ENCODE measurements at regions not wholly inside any gene's neighbourhood (a gene's known extent, or its start where the extent isn't known, plus 50 kb on each side); places are given as distances from the start of the nearest gene placed in this dataset.

DNA sequence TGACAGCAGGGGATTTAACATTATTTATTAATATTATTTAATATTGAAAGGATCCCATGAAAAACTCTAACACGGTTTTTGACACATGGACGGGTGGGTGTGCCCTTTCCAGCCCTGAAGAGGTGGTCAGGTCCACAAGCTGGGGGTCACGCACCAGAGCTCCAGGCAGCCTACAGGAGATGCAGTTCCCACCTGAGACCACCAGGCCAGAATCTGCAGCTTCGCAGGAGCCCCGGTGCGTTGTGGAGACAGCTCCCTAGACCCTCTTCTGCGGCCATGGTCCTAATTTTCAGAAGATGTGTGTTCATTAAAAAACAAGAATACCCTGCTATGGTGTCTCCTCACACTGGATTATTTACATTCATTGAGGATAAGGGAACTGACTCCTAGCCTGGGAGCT is 331.1 kb downstream of the C16orf95 start:
- no peak for DNase-seq

DNA sequence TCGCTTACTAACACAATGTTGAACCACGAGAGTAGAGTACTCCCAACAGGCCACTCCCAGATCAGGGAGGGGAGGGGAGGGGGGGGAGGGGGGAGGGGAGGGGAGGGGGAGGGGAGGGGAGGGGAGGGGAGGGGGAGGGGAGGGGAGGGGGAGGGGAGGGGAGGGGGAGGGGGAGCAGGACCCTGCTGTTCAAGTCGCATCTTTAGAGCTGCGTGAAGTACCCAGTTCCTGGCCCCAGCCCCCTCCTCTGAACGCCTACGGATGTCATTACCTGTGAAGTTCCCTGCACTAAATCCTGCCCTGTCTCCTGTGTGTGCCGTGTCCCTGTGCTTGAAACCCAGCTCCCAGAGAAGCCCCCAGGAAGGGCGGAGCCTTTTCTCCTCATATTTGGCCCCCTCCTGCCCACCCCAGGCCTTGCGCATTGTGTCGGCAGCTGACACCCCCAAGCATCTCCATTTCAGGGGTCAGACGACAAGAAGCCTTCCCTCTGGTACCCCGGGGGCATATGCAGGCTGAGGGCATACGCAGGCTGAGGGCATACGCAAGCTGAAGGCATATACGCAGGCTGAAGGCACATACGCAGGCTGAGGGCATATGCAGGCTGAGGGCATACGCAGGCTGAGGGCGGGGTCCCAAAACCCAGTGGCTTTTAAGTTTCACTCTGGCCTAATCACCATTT is 330.2 kb downstream of the C16orf95 start:
- DNase-seq = no peak

DNA sequence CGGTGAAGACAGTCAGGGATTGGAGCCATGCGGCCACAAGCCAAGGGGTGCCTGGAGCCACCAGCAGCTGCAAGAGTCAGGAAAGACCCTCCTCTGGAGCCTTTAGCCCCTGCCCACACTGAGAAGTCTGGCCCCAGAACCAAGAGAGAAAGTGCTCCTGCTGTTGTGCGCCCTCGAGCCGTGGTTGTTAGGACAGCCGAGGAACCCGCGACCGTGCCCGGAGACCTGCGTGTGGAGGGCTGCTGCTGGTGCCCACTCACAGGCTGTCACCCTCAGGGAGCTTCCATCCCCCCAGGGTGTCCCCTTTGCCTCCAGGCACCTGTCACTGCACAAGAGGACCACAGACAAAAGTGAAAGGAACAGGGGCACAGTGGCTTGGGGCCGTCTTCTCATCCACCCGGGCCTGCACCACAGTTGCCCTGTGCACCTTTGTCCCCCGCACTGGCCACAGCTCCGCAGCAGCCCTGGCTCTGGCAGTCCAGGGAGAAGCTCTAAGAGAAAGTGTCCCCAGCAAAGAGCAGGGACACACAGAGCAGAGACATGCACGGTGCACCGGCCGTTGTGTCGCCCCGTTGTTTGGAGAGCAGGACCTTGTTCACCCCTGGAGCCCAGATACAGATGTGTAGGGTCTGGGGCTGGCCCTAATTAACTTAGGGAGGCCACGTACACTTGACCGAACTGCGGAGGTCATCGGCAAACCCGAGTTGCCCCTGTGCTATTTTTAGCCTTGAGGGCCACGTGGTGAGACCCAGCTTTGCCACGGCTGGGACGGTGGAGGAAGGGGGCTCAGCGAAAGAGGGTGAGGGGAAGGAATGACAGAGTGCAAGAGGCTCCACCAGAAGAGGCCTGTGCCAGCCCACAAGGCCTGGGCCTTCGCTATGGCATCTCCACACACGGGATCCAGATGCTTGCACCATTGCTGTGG is 329.2 kb downstream of the C16orf95 start:
- no peak for DNase-seq

DNA sequence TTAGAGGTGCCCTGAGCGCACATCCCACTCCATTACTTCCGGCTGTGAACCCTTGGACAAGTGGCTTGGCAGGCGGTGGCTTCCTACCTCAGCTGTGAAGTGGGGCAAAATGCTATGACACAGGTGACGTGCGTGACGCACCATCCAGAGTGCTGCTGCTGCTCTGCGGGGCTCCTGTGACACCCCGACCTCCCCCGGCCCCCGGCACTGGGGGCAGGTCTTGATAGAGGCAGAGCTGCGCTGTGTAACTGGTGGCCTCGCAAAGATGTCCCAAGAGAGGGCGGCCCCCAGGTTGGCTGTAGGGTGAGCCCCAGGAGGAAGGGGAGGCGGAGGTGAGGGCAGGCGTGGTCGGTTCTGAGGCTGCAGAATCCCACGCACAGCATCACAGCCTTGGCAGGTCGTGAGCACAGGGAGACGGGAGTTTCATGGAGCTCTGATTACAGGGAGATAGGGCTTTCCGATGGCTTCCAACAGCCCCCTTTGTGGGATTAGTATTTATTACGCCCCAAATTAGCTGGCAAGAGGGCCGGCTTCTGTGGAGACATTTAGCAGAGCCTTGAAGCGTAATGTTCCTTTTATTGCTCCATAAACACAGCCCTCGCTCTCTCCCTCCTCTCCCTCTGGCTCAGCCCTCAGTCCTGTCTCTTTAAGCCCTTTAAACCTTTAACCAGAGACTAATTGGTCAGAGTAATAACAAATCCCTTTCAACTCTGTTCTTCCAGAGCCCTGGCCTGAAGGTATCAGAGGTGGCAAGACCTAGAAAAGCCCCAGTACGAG is 328.1 kb downstream of the C16orf95 start:
- no peak for DNase-seq

DNA sequence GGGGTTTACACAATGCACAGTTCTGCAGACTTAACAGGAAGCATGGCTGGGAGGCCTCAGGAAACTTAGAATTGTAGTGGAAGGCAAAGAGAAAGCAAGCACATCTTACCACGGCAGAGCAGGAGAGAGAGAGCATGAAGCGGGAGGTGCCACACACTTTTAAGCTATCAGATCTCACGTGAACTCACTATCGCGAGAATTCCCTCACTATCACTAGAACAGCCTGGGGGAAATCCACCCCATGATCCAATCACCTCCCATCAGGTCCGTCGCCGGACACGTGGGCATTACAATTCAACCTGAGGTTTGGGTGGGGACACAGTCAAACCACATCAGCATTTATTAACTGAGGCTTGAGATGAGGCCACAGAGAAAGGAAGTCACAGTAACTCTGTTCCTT is 326.7 kb downstream of the C16orf95 start:
- DNase-seq = no peak

DNA sequence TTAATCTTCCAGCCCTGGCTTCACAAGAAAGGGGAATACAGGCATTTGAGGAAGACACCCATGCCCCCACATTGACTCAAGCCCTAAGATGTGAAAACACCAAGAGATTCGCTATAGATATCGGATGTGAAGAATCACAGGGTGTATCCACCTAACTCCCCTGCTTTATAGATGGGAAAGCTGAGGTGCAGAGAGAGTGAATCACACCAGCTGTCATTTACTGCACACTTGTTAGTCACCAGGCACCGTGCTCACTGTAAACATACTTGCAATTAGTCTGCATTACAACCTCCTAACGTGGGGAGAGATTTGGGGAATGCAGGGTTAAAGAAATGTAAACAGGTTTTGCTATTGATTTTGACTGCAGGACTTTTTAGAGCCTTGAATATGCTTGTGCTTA is 325.5 kb downstream of the C16orf95 start:
- DNase-seq = no peak

DNA sequence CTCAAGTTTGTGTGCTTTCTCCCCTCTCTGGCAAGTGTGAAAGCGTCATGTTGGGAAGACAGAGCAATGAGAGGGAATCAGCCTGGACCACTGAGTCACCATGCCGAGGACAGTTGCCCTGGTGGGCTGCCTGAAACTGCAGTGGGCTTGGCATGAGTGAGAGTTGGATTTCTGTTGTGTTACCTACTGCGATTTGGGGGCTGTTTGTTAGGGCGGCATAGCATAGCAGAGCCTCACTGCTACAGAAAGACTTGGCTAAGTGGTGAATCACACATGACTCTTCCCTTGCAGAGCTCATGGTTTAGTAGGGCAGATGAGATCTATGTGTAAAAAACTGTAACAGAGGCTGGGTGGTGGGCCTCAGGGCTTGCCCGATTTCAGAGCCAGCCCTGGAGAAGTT is 324.6 kb downstream of the C16orf95 start:
- no peak for DNase-seq

DNA sequence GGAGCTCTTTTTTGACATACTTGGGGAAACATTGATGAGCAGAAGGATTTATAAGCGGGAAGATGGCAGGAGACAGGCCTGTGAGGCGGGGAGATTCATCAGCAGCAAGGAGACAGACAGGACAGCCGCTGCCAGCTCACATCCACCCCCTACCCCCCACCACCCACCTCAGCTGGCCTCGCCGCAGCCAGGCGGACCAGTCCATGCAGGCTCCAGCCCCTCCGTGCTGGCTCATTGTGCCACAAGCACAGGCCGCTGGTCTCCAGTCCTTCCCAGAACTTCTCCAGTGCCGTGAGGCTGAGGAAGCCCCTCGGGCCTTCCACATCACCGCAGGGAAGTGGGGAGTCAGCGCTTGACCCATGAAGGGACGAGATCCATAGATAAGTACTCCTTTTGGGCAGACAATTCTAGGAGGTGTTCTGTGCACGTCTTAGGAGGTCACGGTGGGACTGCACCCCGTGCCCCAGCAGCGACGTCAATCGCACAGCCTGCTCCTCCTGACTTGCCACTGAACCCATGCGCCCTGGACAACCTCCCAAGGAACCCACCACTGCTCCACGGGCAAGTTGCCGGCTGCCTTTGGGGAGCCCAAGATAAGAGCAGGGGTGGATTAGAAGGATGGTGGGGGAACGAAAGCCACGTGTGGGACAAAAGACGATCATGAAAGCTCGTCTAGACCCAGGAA is 323.6 kb downstream of the C16orf95 start:
- no peak for DNase-seq

DNA sequence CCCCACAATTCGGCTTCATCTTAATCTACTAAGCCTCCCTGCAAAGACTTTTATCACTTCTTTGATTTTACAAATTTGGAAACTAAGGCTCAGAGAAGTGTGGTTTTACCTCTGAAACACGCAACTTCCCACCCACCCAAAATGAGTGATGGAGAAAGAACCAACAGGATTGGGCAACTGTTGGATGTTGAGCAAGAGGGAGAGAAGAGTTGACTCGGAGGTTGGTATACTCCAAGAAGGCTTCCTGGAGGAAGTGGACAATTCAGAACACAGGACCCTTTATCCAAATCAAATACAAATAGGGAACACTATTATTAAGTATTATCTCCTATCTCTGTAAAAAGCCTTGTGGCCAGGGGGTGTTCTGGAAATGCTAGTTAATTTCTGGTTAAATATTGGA is 323.0 kb downstream of the C16orf95 start:
- DNase-seq = no peak

DNA sequence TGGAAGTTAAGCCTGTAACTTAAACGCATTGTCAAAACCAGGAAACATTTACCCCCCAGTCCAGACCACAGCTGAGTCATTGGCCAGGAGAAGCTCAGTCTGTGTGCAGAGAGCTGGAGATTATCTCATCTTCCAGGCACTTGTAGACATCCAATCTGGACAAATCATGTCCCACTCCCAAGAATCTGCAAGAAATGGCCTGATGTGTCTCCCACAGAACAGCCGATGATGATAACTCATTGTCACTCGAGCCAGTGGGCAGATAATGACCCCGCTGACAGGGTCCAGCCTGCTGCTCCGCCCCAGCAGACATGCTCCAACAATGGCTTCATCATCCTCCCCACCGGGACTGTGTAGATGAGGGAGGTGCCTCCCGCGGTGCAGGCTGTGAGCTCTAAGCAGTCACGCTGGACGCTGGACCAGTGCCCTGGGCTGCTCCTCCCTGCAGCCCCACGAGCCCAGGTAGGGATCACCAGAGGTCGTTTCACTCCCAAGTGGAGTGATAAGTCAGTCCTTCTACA is 322.5 kb downstream of the C16orf95 start:
- no peak for DNase-seq

DNA sequence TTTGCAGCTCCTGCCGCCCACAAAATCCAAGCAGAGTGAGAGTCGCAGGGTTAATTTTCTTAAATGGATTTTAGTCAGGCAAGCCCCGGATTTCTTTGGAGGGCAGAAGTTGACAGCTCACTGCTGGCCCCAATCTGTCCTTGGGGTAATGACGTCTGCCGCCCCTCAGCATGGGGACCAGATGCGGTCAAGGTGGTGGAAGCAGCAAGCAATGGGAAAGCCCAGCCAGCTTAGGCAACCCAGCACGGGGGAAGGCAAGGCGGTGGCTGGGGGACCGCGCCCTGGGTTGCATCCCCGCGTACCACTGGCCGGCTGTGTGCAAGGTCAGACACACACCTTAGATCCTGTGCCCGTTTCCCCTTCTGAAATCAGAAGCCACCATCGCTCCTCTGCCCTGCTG is 321.7 kb downstream of the C16orf95 start:
- DNase-seq = no peak

DNA sequence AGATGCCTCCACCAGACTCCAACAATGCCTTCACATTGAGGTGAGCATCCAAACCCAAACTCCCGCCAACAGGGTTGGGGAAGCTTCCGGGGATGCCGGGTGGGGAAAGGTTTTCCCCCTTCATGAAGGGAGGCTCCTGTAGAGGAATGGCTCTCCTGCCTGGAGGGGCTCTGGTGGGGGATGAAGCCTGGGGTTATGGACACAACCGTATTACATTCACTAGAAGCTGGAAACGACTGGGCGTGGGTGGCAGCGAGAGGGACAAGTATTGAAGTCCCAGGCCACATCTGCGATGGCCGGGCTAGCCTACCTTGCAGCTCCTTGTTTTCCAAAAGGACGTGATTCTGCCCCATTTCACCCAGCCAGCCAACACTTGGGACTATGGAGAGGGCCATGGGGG is 321.1 kb downstream of the C16orf95 start:
- no peak for DNase-seq

DNA sequence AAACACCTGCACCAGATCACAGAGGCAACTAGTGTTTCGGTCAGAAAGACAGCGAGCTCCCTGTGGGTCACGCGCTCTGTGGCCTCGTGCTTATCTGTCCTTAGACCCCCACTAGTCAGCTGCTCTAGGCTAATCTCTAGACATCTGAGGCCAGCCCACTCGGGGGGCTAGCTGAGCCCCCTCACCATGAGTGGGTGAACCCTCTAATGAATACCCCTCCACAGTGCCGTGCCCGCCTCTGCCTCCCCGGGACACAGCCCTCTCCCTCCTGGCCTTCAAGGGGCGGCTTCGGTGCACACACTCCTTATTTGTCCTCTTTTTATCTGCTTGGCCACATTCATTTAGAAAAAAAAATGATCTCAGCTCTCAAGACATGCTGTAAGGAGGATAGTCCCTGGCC is 320.1 kb downstream of the C16orf95 start:
- DNase-seq = no peak

DNA sequence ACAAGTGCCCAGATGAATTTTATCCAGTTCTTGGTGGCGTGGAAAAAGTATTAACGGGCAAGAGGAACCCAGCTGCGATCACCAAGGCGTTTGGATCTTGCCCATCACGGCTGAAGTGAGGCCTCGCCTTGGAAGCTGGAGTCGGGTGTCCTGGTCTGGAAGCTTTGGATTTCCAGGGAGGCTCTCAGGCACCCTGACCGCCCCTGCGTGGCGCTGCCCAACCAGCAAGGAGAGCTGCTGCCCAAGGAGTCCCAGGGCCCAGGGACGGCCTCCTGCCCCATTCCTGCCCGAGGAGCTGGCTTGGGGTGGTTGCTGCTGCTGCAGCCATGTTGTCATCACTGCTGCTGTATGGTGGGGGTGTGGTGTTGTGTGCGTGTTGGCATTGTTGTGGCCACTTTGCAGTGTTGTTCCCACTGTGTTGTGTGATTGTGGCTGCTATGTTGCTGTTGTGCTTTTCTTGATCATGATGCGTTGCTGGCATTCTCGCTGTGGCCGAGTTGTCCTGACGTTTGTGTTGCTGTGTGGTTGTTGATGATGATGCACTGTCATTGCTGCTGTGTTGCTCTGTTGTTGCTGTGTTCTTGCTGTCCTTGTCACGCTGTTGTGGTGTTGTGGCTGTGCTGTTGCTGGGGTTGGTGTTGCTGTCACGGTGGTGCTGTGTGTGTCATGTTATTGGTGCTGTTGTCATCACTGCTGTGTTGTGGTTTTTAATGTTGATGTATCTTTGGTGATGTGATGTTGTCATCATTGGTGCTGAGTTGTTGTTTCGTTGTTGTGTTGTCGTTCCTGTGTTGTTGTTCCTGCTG is 318.8 kb downstream of the C16orf95 start:
- no peak for DNase-seq

DNA sequence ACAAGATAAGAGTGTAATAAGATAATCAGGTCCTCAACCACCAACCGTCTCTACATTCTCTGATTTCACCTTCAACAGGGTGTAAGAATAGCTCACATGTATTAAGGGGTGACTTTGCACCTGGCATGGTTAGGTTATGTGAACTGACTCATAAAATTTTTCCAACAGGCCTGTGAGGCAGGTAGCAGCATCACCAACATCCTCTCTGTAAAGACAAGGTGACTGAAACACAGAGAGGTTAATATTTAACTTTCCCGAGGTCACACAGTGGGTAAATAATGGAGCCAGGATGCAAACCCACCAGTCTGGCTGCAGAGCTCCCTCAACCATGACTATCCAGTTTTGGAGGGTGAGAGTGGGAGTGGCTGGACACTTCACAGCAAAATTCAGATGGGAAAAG is 317.2 kb downstream of the C16orf95 start:
- no peak for DNase-seq

DNA sequence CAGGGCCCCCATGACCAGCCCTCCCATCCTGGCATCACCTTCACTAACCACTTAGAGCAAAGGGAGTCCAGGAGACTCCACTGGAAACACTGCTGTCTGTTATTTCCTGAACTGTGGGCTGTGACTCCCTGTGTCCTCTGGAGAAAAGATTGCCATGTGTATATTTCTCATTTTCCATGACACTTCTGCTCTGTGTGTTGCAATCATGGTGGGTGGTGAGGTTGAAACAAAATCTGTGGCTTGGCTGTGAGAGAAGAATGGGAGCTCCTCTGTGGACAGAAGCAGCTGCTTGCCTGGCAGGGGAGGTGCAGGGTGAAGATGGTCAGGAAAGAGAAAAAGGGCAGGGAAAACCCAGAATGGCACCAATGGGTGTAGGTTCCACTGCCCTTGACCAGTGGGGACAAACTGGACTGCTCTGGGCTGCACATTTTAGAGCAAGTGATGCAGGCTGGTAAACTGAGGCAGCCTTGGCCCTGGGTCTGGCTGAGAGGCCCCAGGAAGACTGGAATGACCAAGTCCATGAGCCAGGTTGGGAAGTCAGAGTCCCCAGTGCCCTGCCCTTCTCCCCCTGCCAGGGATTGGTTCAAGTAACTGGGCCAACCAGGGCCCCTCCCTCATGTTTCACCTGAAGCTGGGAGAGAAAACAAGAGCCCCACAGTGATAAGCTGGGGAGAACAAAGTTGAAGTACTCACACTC is 314.3 kb downstream of the C16orf95 start:
- no peak for DNase-seq

DNA sequence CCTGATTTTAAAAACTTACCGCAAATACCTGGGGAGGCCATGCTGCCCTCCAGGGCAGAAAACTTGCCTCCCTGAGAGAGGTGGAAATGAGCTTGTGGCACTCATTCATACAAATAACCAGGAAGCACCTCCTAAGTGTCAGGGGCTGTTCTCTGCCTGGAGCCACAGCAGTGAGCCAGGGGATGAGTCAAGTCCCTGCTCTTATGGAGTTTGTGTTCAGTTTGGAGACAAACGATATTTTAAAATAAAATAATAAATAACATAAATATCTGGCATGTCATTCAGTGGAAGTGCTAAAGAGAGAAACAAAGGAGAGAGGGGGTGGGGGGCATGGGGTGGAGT is 313.8 kb downstream of the C16orf95 start:
- no peak for DNase-seq

DNA sequence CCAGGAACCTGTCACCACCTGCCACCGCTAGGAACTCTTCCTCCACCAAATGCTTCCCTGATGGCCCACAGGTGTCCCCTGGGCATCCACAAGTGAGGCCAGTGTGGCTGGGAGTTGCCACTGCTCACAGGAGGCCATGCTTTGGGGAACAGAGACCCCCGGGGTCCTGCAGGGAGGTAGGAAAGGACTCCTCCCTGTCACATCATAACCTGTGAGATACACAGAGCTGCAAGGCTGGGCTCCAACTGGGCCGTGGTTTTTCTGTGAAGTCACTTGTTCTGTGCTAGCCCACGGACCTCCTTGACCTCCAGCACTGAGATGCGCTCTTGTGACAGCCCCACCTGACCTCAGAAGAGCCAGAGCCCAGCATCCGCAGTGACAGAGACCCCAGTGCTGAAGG is 311.2 kb downstream of the C16orf95 start:
- DNase-seq = no peak

DNA sequence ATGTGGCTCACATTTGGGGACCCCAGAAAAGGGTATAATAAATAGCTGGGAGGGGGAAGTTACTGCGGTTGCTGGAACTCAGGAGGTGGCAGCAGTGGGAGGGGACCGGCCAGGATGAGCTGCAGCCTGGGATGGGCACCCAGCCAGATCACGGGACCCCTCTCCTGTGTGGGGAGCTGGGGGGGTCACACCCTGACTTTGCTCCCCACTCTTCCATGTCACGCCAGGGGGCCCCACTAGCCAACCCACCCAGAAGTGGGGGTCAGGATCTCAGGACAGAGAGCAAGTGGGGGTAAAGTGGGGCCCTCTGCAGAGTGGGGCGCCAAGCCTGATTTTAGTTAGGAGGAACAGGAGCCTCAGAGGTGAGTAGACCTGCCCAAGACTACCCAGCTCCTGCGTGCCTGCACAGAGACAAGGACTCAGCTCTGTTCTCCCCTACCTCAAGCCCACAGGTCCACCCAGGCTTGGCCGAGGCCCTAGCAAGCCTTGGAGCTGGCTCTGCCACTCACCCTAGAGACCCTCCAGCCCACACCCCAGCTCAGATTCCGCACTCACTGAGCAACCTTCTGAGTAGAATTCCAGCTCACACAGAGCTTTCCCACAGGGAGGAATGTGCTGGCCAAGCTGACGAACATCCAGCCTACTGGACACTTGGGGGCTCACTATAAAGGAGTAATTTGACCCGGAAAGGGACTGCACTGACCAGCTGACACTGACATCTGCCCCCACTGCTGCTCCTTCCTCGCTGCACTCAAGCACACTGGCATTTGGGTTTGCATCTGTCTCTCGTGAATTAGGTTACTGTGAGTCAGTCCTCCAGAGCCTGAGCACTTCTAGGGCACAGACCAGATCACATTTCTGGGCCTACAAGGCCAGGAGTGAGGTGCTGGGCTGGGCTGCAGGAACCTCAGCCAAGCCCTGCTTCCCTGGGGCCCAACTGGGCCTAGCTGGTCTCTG is 310.1 kb downstream of the C16orf95 start:
- no peak for DNase-seq

DNA sequence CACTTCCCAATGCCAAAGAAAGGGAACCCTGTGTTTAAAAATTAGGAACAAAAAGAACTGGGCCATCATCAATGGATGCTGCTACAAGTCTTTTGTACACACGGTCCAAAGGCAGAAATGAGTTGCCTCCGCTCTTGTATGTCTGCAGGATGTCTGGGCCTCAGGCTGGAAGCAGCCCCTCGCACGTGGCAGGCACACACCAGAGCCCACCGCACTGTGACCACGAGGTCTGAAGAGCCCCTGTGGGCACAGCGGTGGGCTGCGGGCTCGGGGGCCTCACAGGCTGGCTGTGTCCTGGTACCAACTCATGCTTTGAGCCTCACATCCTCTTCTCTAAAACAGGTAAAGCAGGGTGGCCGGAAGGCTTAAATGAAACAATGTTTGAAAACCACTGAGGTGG is 309.3 kb downstream of the C16orf95 start:
- DNase-seq = no peak
